IMR-90 (cell line): ENCODE measurements at regions not wholly inside any gene's neighbourhood (a gene's known extent, or its start where the extent isn't known, plus 50 kb on each side); places are given as distances from the start of the nearest gene placed in this dataset.

Experiments
- ATAC-seq: fragments of 200-7000 bp; cut with Tn5 transposase; 2 replicates; pipeline ENCODE4 v1.9.1; 2020; ENCODE audit warnings: low read depth, mild to moderate bottlenecking, moderate library complexity
- BruUV-seq: library from RNA; stranded (reverse); fragments of 400-500 nt; replicated peaks from 2 replicates; lab custom pipeline; 2021; lab: Mats Ljungman, UMichigan
- CTCF ChIA-PET: fragments of 300-600 bp; formaldehyde crosslinking; extraction: SDS; loops from one replicate; lab custom pipeline; 2021; ENCODE audit warnings: antibody characterized with exemption; lab: Yijun Ruan, JAX
- POLR2A ChIA-PET: fragments of 300-600 bp; sonication (Branson Sonifier 250); formaldehyde crosslinking; loops from one replicate; lab custom pipeline; 2022; ENCODE audit warnings: antibody characterized with exemption; ENCODE audit not compliant: unreplicated experiment; lab: Charles Lee
- DNase-seq: peaks from one replicate; pipeline ENCODE4 v3.0.0; 2013
- H2AFZ ChIP-seq: replicated peaks from 2 replicates; pipeline ENCODE3; 2013; ENCODE audit warnings: low read length, mild to moderate bottlenecking; ENCODE audit not compliant: poor library complexity
- H2AK5ac ChIP-seq: 2 replicates; pipeline ENCODE4 v1.6.1; 2013; ENCODE audit warnings: low read depth, low read length, inconsistent platforms
- H2AK9ac ChIP-seq: replicated peaks from 2 replicates; pipeline ENCODE3; 2013; ENCODE audit warnings: mild to moderate bottlenecking, low read depth, low read length, moderate library complexity; ENCODE audit not compliant: poor library complexity
- H2BK120ac ChIP-seq: 2 replicates; pipeline ENCODE4 v1.6.1; 2013; ENCODE audit warnings: low read depth, low read length, inconsistent platforms
- H2BK15ac ChIP-seq: 3 replicates; pipeline ENCODE4 v1.6.1; 2013; ENCODE audit warnings: low read depth, low read length, inconsistent platforms
- H2BK20ac ChIP-seq: 2 replicates; pipeline ENCODE4 v1.6.1; 2013; ENCODE audit warnings: low read depth, mild to moderate bottlenecking, inconsistent platforms, low read length, moderate library complexity
- H2BK5ac ChIP-seq: 2 replicates; pipeline ENCODE4 v1.6.1; 2013; ENCODE audit warnings: mild to moderate bottlenecking, low read depth, low read length, inconsistent platforms; ENCODE audit not compliant: poor library complexity, severe bottlenecking
- H3K14ac ChIP-seq: replicated peaks from 2 replicates; pipeline ENCODE4 v1.6.1; 2013; ENCODE audit warnings: low read depth, low read length, inconsistent platforms
- H3K18ac ChIP-seq: 2 replicates; pipeline ENCODE4 v1.6.1; 2013; ENCODE audit warnings: low read depth, low read length, control low read depth
- H3K23ac ChIP-seq: 2 replicates; pipeline ENCODE4 v1.6.1; 2013; ENCODE audit warnings: low read depth, low read length, inconsistent platforms
- H3K27ac ChIP-seq: 2 replicates; pipeline ENCODE4 v1.5.1; 2013; ENCODE audit warnings: mild to moderate bottlenecking, control low read depth, low read length; ENCODE audit not compliant: insufficient read depth
- H3K27me3 ChIP-seq: 2 replicates; pipeline ENCODE4 v1.6.1; 2013; ENCODE audit warnings: low read length; ENCODE audit not compliant: control insufficient read depth, insufficient read depth
- H3K36me3 ChIP-seq: 2 replicates; pipeline ENCODE4 v1.6.1; 2013; ENCODE audit warnings: low read length, mixed read lengths; ENCODE audit not compliant: control insufficient read depth, insufficient read depth
- H3K4ac ChIP-seq: 2 replicates; pipeline ENCODE4 v1.6.1; 2013; ENCODE audit warnings: low read depth, low read length, inconsistent platforms
- H3K4me1 ChIP-seq: 2 replicates; pipeline ENCODE4 v1.6.1; 2013; ENCODE audit warnings: low read length, mixed read lengths; ENCODE audit not compliant: control insufficient read depth, insufficient read depth
- H3K4me2 ChIP-seq: 2 replicates; pipeline ENCODE4 v1.6.1; 2013; ENCODE audit warnings: low read depth, mild to moderate bottlenecking, control low read depth, low read length, moderate library complexity
- H3K4me3 ChIP-seq: 2 replicates; pipeline ENCODE4 v1.5.1; 2013; ENCODE audit warnings: low read depth, mild to moderate bottlenecking, control low read depth, low read length, moderate library complexity; ENCODE audit not compliant: insufficient read depth
- H3K56ac ChIP-seq: 2 replicates; pipeline ENCODE4 v1.6.1; 2013; ENCODE audit warnings: low read length, inconsistent platforms; ENCODE audit not compliant: insufficient read depth; ENCODE audit errors: extremely low read depth
- H3K79me1 ChIP-seq, 2 experiments: 2 replicates each; pipeline ENCODE4 v1.6.1; 2013; ENCODE audit warnings: low read length in 2 of 2, inconsistent platforms in 1 of 2, low read depth in 1 of 2
- H3K9ac ChIP-seq: 2 replicates; pipeline ENCODE4 v1.6.1; 2013; ENCODE audit warnings: low read depth, low read length, control low read depth
- H3K9me1 ChIP-seq: 2 replicates; pipeline ENCODE4 v1.6.1; 2013; ENCODE audit warnings: low read length, inconsistent platforms; ENCODE audit not compliant: insufficient read depth
- H3K9me3 ChIP-seq: 2 replicates; pipeline ENCODE4 v1.6.1; 2013; ENCODE audit warnings: low read length; ENCODE audit not compliant: control insufficient read depth, insufficient read depth
- H4K20me1 ChIP-seq: 2 replicates; pipeline ENCODE4 v1.6.1; 2013; ENCODE audit warnings: low read length, inconsistent platforms; ENCODE audit not compliant: insufficient read depth
- H4K5ac ChIP-seq: 2 replicates; pipeline ENCODE4 v1.6.1; 2013; ENCODE audit warnings: mild to moderate bottlenecking, low read depth, low read length, control low read depth
- H4K8ac ChIP-seq, 2 experiments: 2 replicates each; pipeline ENCODE4 v1.6.1; 2013; ENCODE audit warnings: low read depth in 2 of 2, low read length in 2 of 2, control low read depth in 1 of 2, inconsistent platforms in 1 of 2
- H4K91ac ChIP-seq: 2 replicates; pipeline ENCODE4 v1.6.1; 2013; ENCODE audit warnings: low read depth, low read length, inconsistent platforms; ENCODE audit not compliant: insufficient read depth
- BHLHE40 ChIP-seq: fragments of 150-350 bp; IDR thresholded peaks from 2 replicates; pipeline ENCODE4 v1.6.1; 2016; ENCODE audit warnings: mild to moderate bottlenecking, low read depth, low read length
- CEBPB ChIP-seq: IDR thresholded peaks from 2 replicates; pipeline ENCODE4 v1.6.1; 2012; ENCODE audit warnings: low read depth, low read length, improper control_type of control experiment
- CHD1 ChIP-seq: IDR thresholded peaks from 2 replicates; pipeline ENCODE4 v1.6.1; 2012; ENCODE audit warnings: low read depth, low read length, improper control_type of control experiment
- FOS ChIP-seq: fragments of 150-350 bp; IDR thresholded peaks from 2 replicates; pipeline ENCODE4 v1.6.1; 2016; ENCODE audit warnings: low read depth, low read length
- MAFK ChIP-seq: IDR thresholded peaks from 2 replicates; pipeline ENCODE4 v1.6.1; 2012; ENCODE audit warnings: low read depth, low read length, improper control_type of control experiment
- MAZ ChIP-seq: IDR thresholded peaks from 2 replicates; pipeline ENCODE4 v1.6.1; 2012; ENCODE audit warnings: low read depth, mild to moderate bottlenecking, low read length, improper control_type of control experiment, moderate library complexity, borderline replicate concordance
- MXI1 ChIP-seq: IDR thresholded peaks from 2 replicates; pipeline ENCODE4 v1.6.1; 2012; ENCODE audit warnings: low read depth, mild to moderate bottlenecking, low read length, moderate library complexity, borderline replicate concordance
- NFE2L2 ChIP-seq: fragments of 150-350 bp; IDR thresholded peaks from 2 replicates; pipeline ENCODE4 v1.6.1; 2016; ENCODE audit warnings: low read depth, mild to moderate bottlenecking, low read length
- POLR2A ChIP-seq: IDR thresholded peaks from 2 replicates; pipeline ENCODE4 v1.6.1; 2012; ENCODE audit warnings: mild to moderate bottlenecking, low read depth, low read length
- RAD21 ChIP-seq: IDR thresholded peaks from 2 replicates; pipeline ENCODE4 v1.6.1; 2012; ENCODE audit warnings: low read length, improper control_type of control experiment
- RCOR1 ChIP-seq: IDR thresholded peaks from 2 replicates; pipeline ENCODE4 v1.6.1; 2012; ENCODE audit warnings: mild to moderate bottlenecking, low read length, improper control_type of control experiment; ENCODE audit not compliant: insufficient replicate concordance
- RFX5 ChIP-seq: IDR thresholded peaks from 2 replicates; pipeline ENCODE4 v1.8.0; 2012; ENCODE audit warnings: low read depth, mild to moderate bottlenecking, low read length, moderate library complexity
- SMC3 ChIP-seq: fragments of 150-350 bp; IDR thresholded peaks from 2 replicates; pipeline ENCODE4 v1.6.1; 2016; ENCODE audit warnings: low read depth, mild to moderate bottlenecking, antibody characterized with exemption, low read length, moderate library complexity
- WGBS, 2 experiments: methylation state at CpG; one replicate each; pipeline versions ENCODE4 v1.1.5 to v1.1.7; 2013; ENCODE audit warnings: missing lambda C conversion rate in 2 of 2; ENCODE audit not compliant: insufficient read length in 1 of 2; ENCODE audit errors: extremely low coverage in 2 of 2; 5-methylcytosine and 5-hydroxymethylcytosine counted together
- dilution Hi-C: fragments of 300-500 bp; cut with HindIII; formaldehyde crosslinking; loops from one replicate; pipeline ENCODE4 v1.14.3; 2018; ENCODE audit warnings: low sequenced_read_pairs; ENCODE audit not compliant: unreplicated experiment
- in situ Hi-C: fragments of 300-500 bp; cut with MboI; formaldehyde crosslinking; loops from 3 replicates; pipeline ENCODE4 v1.14.3; 2019; ENCODE audit warnings: low sequenced_read_pairs, inconsistent platforms, mixed read lengths
- intact Hi-C: fragments of 100-400 bp; cut with micrococcal nuclease; formaldehyde crosslinking; loops from 2 replicates; pipeline ENCODE4 v1.10.0; 2022
- TF ChIP-seq, protein P1 (sequence below): fragments of 150-350 bp; IDR thresholded peaks from 2 replicates; pipeline ENCODE4 v1.6.1; 2017; ENCODE audit warnings: mild to moderate bottlenecking, antibody characterized with exemption, low read length, low read depth
- TF ChIP-seq, protein P2 (sequence below): fragments of 150-350 bp; IDR thresholded peaks from 2 replicates; pipeline ENCODE4 v1.6.1; 2016; ENCODE audit warnings: low read depth, mild to moderate bottlenecking, low read length, moderate library complexity, borderline replicate concordance
- TF ChIP-seq, protein P3 (sequence below): conservative IDR thresholded peaks from 2 replicates; pipeline ENCODE4 v1.5.1; 2012; ENCODE audit warnings: mild to moderate bottlenecking, low read depth, low read length, improper control_type of control experiment

- intact Hi-C loops (no loop called here), in situ Hi-C loops (no loop called here), dilution Hi-C loops (no loop called here)
- 100% methylated on average over 1 of the region's 4 CpGs; no CpG with 5 or more reads in 1 of the 2 experiments for WGBS, 2 experiments
- no peak overlapping the region for H3K18ac ChIP-seq
- no peak overlapping the region for H2AFZ ChIP-seq
- no peak overlapping the region for H3K56ac ChIP-seq
- no peaks in the 10 kb centered on the region for H3K4me1 ChIP-seq
- H3K9me1 ChIP-seq, result no peaks in the 10 kb centered on the region
- H3K27me3 ChIP-seq, result peaks cover 23% of the 10 kb centered on the region
- no peak overlapping the region for H3K23ac ChIP-seq
- no peak overlapping the region for H2AK5ac ChIP-seq
- no peaks in the 10 kb centered on the region for H3K9me3 ChIP-seq
- no peaks in the 10 kb centered on the region for H3K79me1 ChIP-seq
- ATAC-seq (no peak), DNase-seq (no peak)
- H3K4me2 ChIP-seq, result no peak overlapping the region
- no peak overlapping the region for H2BK120ac ChIP-seq
- no peak overlapping the region for H3K4ac ChIP-seq
- POLR2A ChIA-PET, result no interaction called here
- no peak overlapping the region for H2AK9ac ChIP-seq
- no TSS peak for BruUV-seq
- TF ChIP-seq NFE2L2 (no peak), MXI1 (no peak), CEBPB (no peak), CHD1 (no peak), RAD21 (no peak), FOS (no peak), MAZ (no peak), SMC3 (no peak), RCOR1 (no peak), BHLHE40 (no peak), RFX5 (no peak), POLR2A (no peak), MAFK (no peak)
- TF ChIP-seq, protein P1, sequence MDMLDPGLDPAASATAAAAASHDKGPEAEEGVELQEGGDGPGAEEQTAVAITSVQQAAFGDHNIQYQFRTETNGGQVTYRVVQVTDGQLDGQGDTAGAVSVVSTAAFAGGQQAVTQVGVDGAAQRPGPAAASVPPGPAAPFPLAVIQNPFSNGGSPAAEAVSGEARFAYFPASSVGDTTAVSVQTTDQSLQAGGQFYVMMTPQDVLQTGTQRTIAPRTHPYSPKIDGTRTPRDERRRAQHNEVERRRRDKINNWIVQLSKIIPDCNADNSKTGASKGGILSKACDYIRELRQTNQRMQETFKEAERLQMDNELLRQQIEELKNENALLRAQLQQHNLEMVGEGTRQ, result no peak
- TF ChIP-seq, protein P2, sequence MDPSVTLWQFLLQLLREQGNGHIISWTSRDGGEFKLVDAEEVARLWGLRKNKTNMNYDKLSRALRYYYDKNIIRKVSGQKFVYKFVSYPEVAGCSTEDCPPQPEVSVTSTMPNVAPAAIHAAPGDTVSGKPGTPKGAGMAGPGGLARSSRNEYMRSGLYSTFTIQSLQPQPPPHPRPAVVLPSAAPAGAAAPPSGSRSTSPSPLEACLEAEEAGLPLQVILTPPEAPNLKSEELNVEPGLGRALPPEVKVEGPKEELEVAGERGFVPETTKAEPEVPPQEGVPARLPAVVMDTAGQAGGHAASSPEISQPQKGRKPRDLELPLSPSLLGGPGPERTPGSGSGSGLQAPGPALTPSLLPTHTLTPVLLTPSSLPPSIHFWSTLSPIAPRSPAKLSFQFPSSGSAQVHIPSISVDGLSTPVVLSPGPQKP, result no peak
- TF ChIP-seq, protein P3, sequence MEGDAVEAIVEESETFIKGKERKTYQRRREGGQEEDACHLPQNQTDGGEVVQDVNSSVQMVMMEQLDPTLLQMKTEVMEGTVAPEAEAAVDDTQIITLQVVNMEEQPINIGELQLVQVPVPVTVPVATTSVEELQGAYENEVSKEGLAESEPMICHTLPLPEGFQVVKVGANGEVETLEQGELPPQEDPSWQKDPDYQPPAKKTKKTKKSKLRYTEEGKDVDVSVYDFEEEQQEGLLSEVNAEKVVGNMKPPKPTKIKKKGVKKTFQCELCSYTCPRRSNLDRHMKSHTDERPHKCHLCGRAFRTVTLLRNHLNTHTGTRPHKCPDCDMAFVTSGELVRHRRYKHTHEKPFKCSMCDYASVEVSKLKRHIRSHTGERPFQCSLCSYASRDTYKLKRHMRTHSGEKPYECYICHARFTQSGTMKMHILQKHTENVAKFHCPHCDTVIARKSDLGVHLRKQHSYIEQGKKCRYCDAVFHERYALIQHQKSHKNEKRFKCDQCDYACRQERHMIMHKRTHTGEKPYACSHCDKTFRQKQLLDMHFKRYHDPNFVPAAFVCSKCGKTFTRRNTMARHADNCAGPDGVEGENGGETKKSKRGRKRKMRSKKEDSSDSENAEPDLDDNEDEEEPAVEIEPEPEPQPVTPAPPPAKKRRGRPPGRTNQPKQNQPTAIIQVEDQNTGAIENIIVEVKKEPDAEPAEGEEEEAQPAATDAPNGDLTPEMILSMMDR, result no peak
- H3K14ac ChIP-seq, result no peak overlapping the region
- H4K91ac ChIP-seq, result no peak overlapping the region
- no peak overlapping the region for H4K8ac ChIP-seq
- no peak overlapping the region for H3K27ac ChIP-seq
- CTCF ChIA-PET, result interaction anchor here (0.5 kb wide), 1 partner anchor 12 kb away, joined by 3 read pairs; no protein-coding TSS in a partner anchor
- H3K9ac ChIP-seq, result no peak overlapping the region
- H4K20me1 ChIP-seq, result no peaks in the 10 kb centered on the region
- no peak overlapping the region for H4K5ac ChIP-seq
- H2BK20ac ChIP-seq, result no peak overlapping the region
- H3K36me3 ChIP-seq, result no peaks in the 10 kb centered on the region
- H2BK5ac ChIP-seq, result no peak overlapping the region
- H3K4me3 ChIP-seq, result no peak overlapping the region
- H2BK15ac ChIP-seq, result no peak overlapping the region
These were observed 200.8 kb upstream of the C2CD4B start for GRCh38 chr15:62365795-62366442.
